ENCODE measurements at regions not wholly inside any gene's neighbourhood (a gene's known extent, or its start where the extent isn't known, plus 50 kb on each side); places are given as distances from the start of the nearest gene placed in this dataset.

GRCh38 chr2:81093031-81093430 lies 788.5 kb upstream of the LRRTM1 start:
- H3K4me3 ChIP-seq (replicated peaks; ENCODE audit: low read depth, low read length): no peak overlapping the region
- no peaks in the 10 kb centered on the region for H3K27me3 ChIP-seq (replicated peaks; ENCODE audit: control insufficient read depth, insufficient read depth, low read length)
- DNase-seq (ENCODE audit: extremely low read depth, insufficient read length): no peak
- H3K36me3 ChIP-seq (ENCODE audit: control insufficient read depth, insufficient read depth, low read length): no peaks in the 10 kb centered on the region
- TF ChIP-seq CTCF (IDR thresholded peaks at IDR 0.05; ENCODE audit: insufficient read depth, low read length, poor library complexity, severe bottlenecking): no peak

- Histone ChIP-seq H3K4me3 (replicated peaks; ENCODE audit: low read depth, low read length) (no peak overlapping the region), H3K27me3 (replicated peaks; ENCODE audit: control insufficient read depth, insufficient read depth, low read length) (no peaks in the 10 kb centered on the region), H3K36me3 (ENCODE audit: control insufficient read depth, insufficient read depth, low read length) (no peaks in the 10 kb centered on the region)
- no peak for TF ChIP-seq CTCF (IDR thresholded peaks at IDR 0.05; ENCODE audit: insufficient read depth, low read length, poor library complexity, severe bottlenecking)
- no peak for DNase-seq (ENCODE audit: extremely low read depth, insufficient read length)
These were observed 783.1 kb upstream of the LRRTM1 start for GRCh38 chr2:81087646-81088045.

- TF ChIP-seq CTCF (IDR thresholded peaks at IDR 0.05; ENCODE audit: insufficient read depth, low read length, poor library complexity, severe bottlenecking): no peak
- H3K36me3 ChIP-seq (ENCODE audit: control insufficient read depth, insufficient read depth, low read length): no peaks in the 10 kb centered on the region
- no peaks in the 10 kb centered on the region for H3K27me3 ChIP-seq (replicated peaks; ENCODE audit: control insufficient read depth, insufficient read depth, low read length)
- no peak for DNase-seq (ENCODE audit: extremely low read depth, insufficient read length)
- no peak overlapping the region for H3K4me3 ChIP-seq (replicated peaks; ENCODE audit: low read depth, low read length)
These were observed 779.5 kb upstream of the LRRTM1 start for GRCh38 chr2:81084101-81084500.

DNA sequence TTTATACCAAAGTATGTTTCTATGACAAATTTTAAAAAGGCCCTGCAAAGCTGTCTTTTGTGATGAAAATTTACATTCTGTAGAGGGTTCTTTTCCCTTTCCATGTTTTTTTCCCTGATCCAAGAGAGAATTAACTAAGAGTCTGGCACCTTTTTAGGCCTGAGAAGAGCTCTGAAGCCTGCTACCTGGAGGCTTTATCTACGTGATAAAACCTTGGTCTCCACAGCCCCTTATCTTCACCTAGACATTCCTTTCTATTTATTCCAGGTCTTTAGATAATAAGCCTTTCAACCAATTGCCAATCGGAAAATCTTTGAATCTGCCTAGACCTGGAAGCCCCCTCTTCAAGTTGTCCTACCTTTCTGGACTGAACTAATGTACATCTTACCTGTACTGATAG lies 774.1 kb upstream of the LRRTM1 start:
- no peaks in the 10 kb centered on the region for H3K27me3 ChIP-seq (replicated peaks; ENCODE audit: control insufficient read depth, insufficient read depth, low read length)
- no peaks in the 10 kb centered on the region for H3K36me3 ChIP-seq (ENCODE audit: control insufficient read depth, insufficient read depth, low read length)
- DNase-seq (ENCODE audit: extremely low read depth, insufficient read length): no peak
- TF ChIP-seq CTCF (IDR thresholded peaks at IDR 0.05; ENCODE audit: insufficient read depth, low read length, poor library complexity, severe bottlenecking): no peak
- no peak overlapping the region for H3K4me3 ChIP-seq (replicated peaks; ENCODE audit: low read depth, low read length)

DNA sequence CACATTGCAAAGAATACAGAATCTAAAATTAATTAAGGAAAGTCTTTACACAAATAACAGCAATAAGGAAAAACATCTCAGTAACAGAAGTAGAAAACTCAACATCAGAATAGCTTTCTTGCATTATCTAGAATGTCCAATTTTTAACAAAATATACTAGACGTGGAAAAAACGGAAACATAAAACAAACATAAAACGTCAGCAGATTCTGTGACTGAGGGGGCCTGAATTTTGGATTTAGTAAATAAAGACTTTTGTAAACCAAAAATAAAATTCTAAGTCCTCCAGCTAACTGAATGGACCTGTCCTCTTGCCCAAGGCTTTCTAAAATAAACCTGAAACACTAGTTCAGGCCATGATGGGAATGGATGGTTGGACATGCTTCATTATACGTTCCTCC lies 773.5 kb upstream of the LRRTM1 start:
- H3K36me3 ChIP-seq (ENCODE audit: control insufficient read depth, insufficient read depth, low read length): no peaks in the 10 kb centered on the region
- H3K27me3 ChIP-seq (replicated peaks; ENCODE audit: control insufficient read depth, insufficient read depth, low read length): no peaks in the 10 kb centered on the region
- no peak overlapping the region for H3K4me3 ChIP-seq (replicated peaks; ENCODE audit: low read depth, low read length)
- no peak for DNase-seq (ENCODE audit: extremely low read depth, insufficient read length)
- TF ChIP-seq CTCF (IDR thresholded peaks at IDR 0.05; ENCODE audit: insufficient read depth, low read length, poor library complexity, severe bottlenecking): no peak

GRCh38 chr2:81077396-81077795 lies 772.8 kb upstream of the LRRTM1 start:
- H3K4me3 ChIP-seq (replicated peaks; ENCODE audit: low read depth, low read length): no peak overlapping the region
- H3K27me3 ChIP-seq (replicated peaks; ENCODE audit: control insufficient read depth, insufficient read depth, low read length): no peaks in the 10 kb centered on the region
- no peaks in the 10 kb centered on the region for H3K36me3 ChIP-seq (ENCODE audit: control insufficient read depth, insufficient read depth, low read length)
- TF ChIP-seq CTCF (IDR thresholded peaks at IDR 0.05; ENCODE audit: insufficient read depth, low read length, poor library complexity, severe bottlenecking): no peak
- no peak for DNase-seq (ENCODE audit: extremely low read depth, insufficient read length)
